NCI-H345 treated with DMSO at 0.1 percent for 48 hours (cell line): ENCODE measurements at regions not wholly inside any gene's neighbourhood (a gene's known extent, or its start where the extent isn't known, plus 50 kb on each side); places are given as distances from the start of the nearest gene placed in this dataset.
"Not testable (repeated sequence)": the region's sequence is repeated elsewhere in the genome, so short reads cannot be mapped to it uniquely, and the experiment has no call there.

Experiments
- DNase-seq: peaks from one replicate; lab custom pipeline; 2025; ENCODE audit not compliant: unreplicated experiment; lab: John Stamatoyannopoulos, UW

GRCh38 chr3:78285032-78285728 lies 1245.3 kb downstream of the ROBO2 start:
- DNase-seq: no peak

- no peak for DNase-seq
These were observed 1247.2 kb downstream of the ROBO2 start for GRCh38 chr3:78287085-78287484.

- DNase-seq: no peak
These were observed 1253.4 kb downstream of the ROBO2 start for GRCh38 chr3:78293284-78293683.

GRCh38 chr3:78304115-78304514 lies 1264.2 kb downstream of the ROBO2 start:
- DNase-seq: no peak

- no peak for DNase-seq
These were observed 1273.0 kb downstream of the ROBO2 start for GRCh38 chr3:78312851-78313250.

GRCh38 chr3:78313332-78313731 lies 1273.4 kb downstream of the ROBO2 start:
- DNase-seq: no peak

- DNase-seq: no peak
These were observed 1274.4 kb downstream of the ROBO2 start for GRCh38 chr3:78314327-78314726.

GRCh38 chr3:78317774-78318173 lies 1277.9 kb downstream of the ROBO2 start:
- DNase-seq: no peak

- no peak for DNase-seq
These were observed 1282.9 kb downstream of the ROBO2 start for GRCh38 chr3:78322780-78323179.

- no peak for DNase-seq
These were observed 1297.9 kb downstream of the ROBO2 start for GRCh38 chr3:78337801-78338211.

GRCh38 chr3:78338405-78338804 lies 1298.5 kb downstream of the ROBO2 start:
- DNase-seq: no peak

- DNase-seq: no peak
These were observed 1303.3 kb downstream of the ROBO2 start for GRCh38 chr3:78343221-78343620.

- not testable (repeated sequence) for DNase-seq
These were observed 1304.4 kb downstream of the ROBO2 start for GRCh38 chr3:78344267-78344666.

GRCh38 chr3:78344918-78345317 lies 1305.0 kb downstream of the ROBO2 start:
- DNase-seq: no peak

- DNase-seq: no peak
These were observed 1307.3 kb downstream of the ROBO2 start for GRCh38 chr3:78347176-78347575.

GRCh38 chr3:78348664-78349063 lies 1308.8 kb downstream of the ROBO2 start:
- DNase-seq: no peak

GRCh38 chr3:78349571-78349970 lies 1309.7 kb downstream of the ROBO2 start:
- DNase-seq: no peak

GRCh38 chr3:78351334-78351733 lies 1311.4 kb downstream of the ROBO2 start:
- no peak for DNase-seq

GRCh38 chr3:78353231-78353630 lies 1313.3 kb downstream of the ROBO2 start:
- DNase-seq: no peak

- no peak for DNase-seq
These were observed 1321.0 kb downstream of the ROBO2 start for GRCh38 chr3:78360849-78361248.

- DNase-seq: no peak
These were observed 1328.9 kb downstream of the ROBO2 start for GRCh38 chr3:78368636-78369345.

- DNase-seq: no peak
These were observed 1350.3 kb downstream of the ROBO2 start for GRCh38 chr3:78390221-78390620.

GRCh38 chr3:78398401-78398800 lies 1358.5 kb downstream of the ROBO2 start:
- no peak for DNase-seq
